ENCODE measurements at regions not wholly inside any gene's neighbourhood (a gene's known extent, or its start where the extent isn't known, plus 50 kb on each side); places are given as distances from the start of the nearest gene placed in this dataset.

GRCh38 chr5:42216904-42217303 is 206.3 kb upstream of the GHR start:
- Histone ChIP-seq H3K9ac (ENCODE audit: low read length) (no peak overlapping the region), H3K4me3 (ENCODE audit: insufficient read depth, low read length, poor library complexity, severe bottlenecking) (no peak overlapping the region), H2AFZ (ENCODE audit: low read depth, low read length, severe bottlenecking) (no peak overlapping the region), H3K79me2 (ENCODE audit: insufficient read depth, low read length) (no peaks in the 10 kb centered on the region), H3K36me3 (ENCODE audit: low read length) (no peaks in the 10 kb centered on the region), H3K27ac (ENCODE audit: low read depth, low read length) (no peak overlapping the region), H3K9me2 (replicated peaks; ENCODE audit: insufficient read depth, low read length) (no peaks in the 10 kb centered on the region), H3K4me2 (ENCODE audit: low read depth, low read length, poor library complexity, severe bottlenecking) (no peak overlapping the region), H4K20me1 (ENCODE audit: low read depth, low read length) (no peaks in the 10 kb centered on the region), H3F3A (ENCODE audit: insufficient read depth) (no peaks in the 10 kb centered on the region), H3K27me3 (ENCODE audit: low read length) (no peaks in the 10 kb centered on the region), H3K9me3 (ENCODE audit: insufficient read depth, low read length) (no peaks in the 10 kb centered on the region)
- TF ChIP-seq EZH2phosphoT487 (conservative IDR thresholded peaks at IDR 0.05; ENCODE audit: low read length), result no peak
- TF ChIP-seq CTCF (IDR thresholded peaks at IDR 0.05; ENCODE audit: insufficient read depth, low read length, poor library complexity, severe bottlenecking), result no peak

DNA sequence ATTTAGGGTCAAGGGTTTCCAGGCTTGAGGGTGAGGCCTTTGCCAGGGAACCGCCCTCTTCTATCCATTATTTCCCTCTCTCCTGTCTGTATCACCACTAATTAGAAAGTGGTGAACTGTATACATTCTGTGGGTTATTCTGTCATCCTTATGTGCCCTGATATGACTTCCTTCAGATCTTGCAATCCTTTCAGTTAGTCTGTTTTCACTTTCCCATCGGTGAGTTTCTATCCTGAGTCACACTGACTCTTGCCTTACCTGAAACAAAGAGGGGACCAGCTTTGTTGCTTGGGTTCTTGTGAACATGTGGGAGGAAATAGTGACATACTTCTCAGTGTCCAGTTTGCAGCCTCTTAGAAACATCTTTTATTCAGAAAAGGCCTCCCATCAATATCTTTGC is 205.4 kb upstream of the GHR start:
- no peak overlapping the region for H3K9ac ChIP-seq (ENCODE audit: low read length)
- H3K4me2 ChIP-seq (ENCODE audit: low read depth, low read length, poor library complexity, severe bottlenecking), result no peak overlapping the region
- H3K27me3 ChIP-seq (ENCODE audit: low read length), result no peaks in the 10 kb centered on the region
- H3K27ac ChIP-seq (ENCODE audit: low read depth, low read length), result no peak overlapping the region
- H3K79me2 ChIP-seq (ENCODE audit: insufficient read depth, low read length), result no peaks in the 10 kb centered on the region
- H4K20me1 ChIP-seq (ENCODE audit: low read depth, low read length), result no peaks in the 10 kb centered on the region
- no peak overlapping the region for H2AFZ ChIP-seq (ENCODE audit: low read depth, low read length, severe bottlenecking)
- no peaks in the 10 kb centered on the region for H3K9me3 ChIP-seq (ENCODE audit: insufficient read depth, low read length)
- H3K9me2 ChIP-seq (replicated peaks; ENCODE audit: insufficient read depth, low read length), result no peaks in the 10 kb centered on the region
- no peak overlapping the region for H3K4me3 ChIP-seq (ENCODE audit: insufficient read depth, low read length, poor library complexity, severe bottlenecking)
- TF ChIP-seq CTCF (IDR thresholded peaks at IDR 0.05; ENCODE audit: insufficient read depth, low read length, poor library complexity, severe bottlenecking) (no peak), EZH2phosphoT487 (conservative IDR thresholded peaks at IDR 0.05; ENCODE audit: low read length) (no peak)
- H3F3A ChIP-seq (ENCODE audit: insufficient read depth), result no peaks in the 10 kb centered on the region
- H3K36me3 ChIP-seq (ENCODE audit: low read length), result no peaks in the 10 kb centered on the region

GRCh38 chr5:42225009-42225408 is 198.2 kb upstream of the GHR start:
- H3K27me3 ChIP-seq (ENCODE audit: low read length), result no peaks in the 10 kb centered on the region
- H4K20me1 ChIP-seq (ENCODE audit: low read depth, low read length), result no peaks in the 10 kb centered on the region
- H3K4me2 ChIP-seq (ENCODE audit: low read depth, low read length, poor library complexity, severe bottlenecking), result no peak overlapping the region
- no peaks in the 10 kb centered on the region for H3K9me2 ChIP-seq (replicated peaks; ENCODE audit: insufficient read depth, low read length)
- no peak for TF ChIP-seq CTCF (IDR thresholded peaks at IDR 0.05; ENCODE audit: insufficient read depth, low read length, poor library complexity, severe bottlenecking)
- no peak for TF ChIP-seq EZH2phosphoT487 (conservative IDR thresholded peaks at IDR 0.05; ENCODE audit: low read length)
- no peaks in the 10 kb centered on the region for H3K36me3 ChIP-seq (ENCODE audit: low read length)
- no peak overlapping the region for H3K4me3 ChIP-seq (ENCODE audit: insufficient read depth, low read length, poor library complexity, severe bottlenecking)
- no peak overlapping the region for H3K27ac ChIP-seq (ENCODE audit: low read depth, low read length)
- no peaks in the 10 kb centered on the region for H3F3A ChIP-seq (ENCODE audit: insufficient read depth)
- H2AFZ ChIP-seq (ENCODE audit: low read depth, low read length, severe bottlenecking), result no peak overlapping the region
- no peaks in the 10 kb centered on the region for H3K79me2 ChIP-seq (ENCODE audit: insufficient read depth, low read length)
- no peak overlapping the region for H3K9ac ChIP-seq (ENCODE audit: low read length)
- H3K9me3 ChIP-seq (ENCODE audit: insufficient read depth, low read length), result no peaks in the 10 kb centered on the region

DNA sequence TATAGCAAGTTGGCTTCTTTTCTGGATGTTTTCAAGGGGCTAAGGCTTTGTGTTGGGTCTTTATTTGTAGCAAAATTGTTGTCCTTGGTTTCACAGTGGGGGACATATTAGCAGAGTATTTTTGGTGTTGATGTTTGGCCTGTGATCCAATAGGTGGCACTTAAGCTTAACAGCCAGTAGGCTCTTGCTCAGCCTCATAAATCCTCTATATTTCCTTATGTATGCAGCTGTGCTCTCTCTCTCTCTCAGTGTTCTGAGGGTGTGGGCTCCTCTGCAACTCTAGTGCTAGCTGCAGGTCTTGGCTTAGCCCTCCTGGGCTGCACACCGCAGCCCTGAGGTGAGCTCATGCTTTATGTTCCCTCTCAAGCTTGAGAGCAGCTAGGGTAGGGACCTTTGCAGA is 195.0 kb upstream of the GHR start:
- Histone ChIP-seq H3K27ac (ENCODE audit: low read depth, low read length) (no peak overlapping the region), H3K27me3 (ENCODE audit: low read length) (no peaks in the 10 kb centered on the region), H3K9me2 (replicated peaks; ENCODE audit: insufficient read depth, low read length) (no peaks in the 10 kb centered on the region), H3K36me3 (ENCODE audit: low read length) (no peaks in the 10 kb centered on the region), H4K20me1 (ENCODE audit: low read depth, low read length) (no peaks in the 10 kb centered on the region), H3F3A (ENCODE audit: insufficient read depth) (no peaks in the 10 kb centered on the region), H3K9me3 (ENCODE audit: insufficient read depth, low read length) (no peaks in the 10 kb centered on the region), H2AFZ (ENCODE audit: low read depth, low read length, severe bottlenecking) (no peak overlapping the region), H3K79me2 (ENCODE audit: insufficient read depth, low read length) (no peaks in the 10 kb centered on the region), H3K4me2 (ENCODE audit: low read depth, low read length, poor library complexity, severe bottlenecking) (no peak overlapping the region), H3K4me3 (ENCODE audit: insufficient read depth, low read length, poor library complexity, severe bottlenecking) (no peak overlapping the region), H3K9ac (ENCODE audit: low read length) (no peak overlapping the region)
- TF ChIP-seq CTCF (IDR thresholded peaks at IDR 0.05; ENCODE audit: insufficient read depth, low read length, poor library complexity, severe bottlenecking), result no peak
- TF ChIP-seq EZH2phosphoT487 (conservative IDR thresholded peaks at IDR 0.05; ENCODE audit: low read length), result no peak
